ENCODE measurements at regions not wholly inside any gene's neighbourhood (a gene's known extent, or its start where the extent isn't known, plus 50 kb on each side); places are given as distances from the start of the nearest gene placed in this dataset.
"Not testable (repeated sequence)": the region's sequence is repeated elsewhere in the genome, so short reads cannot be mapped to it uniquely, and the experiment has no call there.

GRCh38 chr1:104028416-104029035 lies 278.8 kb downstream of the AMY1C start:
- no peak for DNase-seq

GRCh38 chr1:104029456-104029970 lies 279.8 kb downstream of the AMY1C start:
- DNase-seq: no peak

GRCh38 chr1:104056786-104057185 lies 307.1 kb downstream of the AMY1C start:
- no peak for DNase-seq

- not testable (repeated sequence) for DNase-seq
Observed at GRCh38 chr1:104057219-104057898, 307.7 kb downstream of the AMY1C start.

GRCh38 chr1:104061637-104062036 lies 311.9 kb downstream of the AMY1C start:
- not testable (repeated sequence) for DNase-seq

GRCh38 chr1:104064399-104064798 lies 314.7 kb downstream of the AMY1C start:
- no peak for DNase-seq

GRCh38 chr1:104072915-104073371 lies 323.2 kb downstream of the AMY1C start:
- DNase-seq: no peak

- DNase-seq: no peak
Observed at GRCh38 chr1:104073463-104073902, 323.8 kb downstream of the AMY1C start.

GRCh38 chr1:104082221-104082620 lies 332.5 kb downstream of the AMY1C start:
- no peak for DNase-seq

GRCh38 chr1:104084380-104084779 lies 334.7 kb downstream of the AMY1C start:
- DNase-seq: no peak

GRCh38 chr1:104092698-104093097 lies 343.0 kb downstream of the AMY1C start:
- DNase-seq: no peak

GRCh38 chr1:104098837-104099236 lies 349.1 kb downstream of the AMY1C start:
- DNase-seq: no peak

- DNase-seq: no peak
Observed at GRCh38 chr1:104100115-104100514, 350.4 kb downstream of the AMY1C start.

GRCh38 chr1:104105465-104105864 lies 355.8 kb downstream of the AMY1C start:
- DNase-seq: no peak

GRCh38 chr1:104120525-104120924 lies 370.8 kb downstream of the AMY1C start:
- DNase-seq: no peak

- no peak for DNase-seq
Observed at GRCh38 chr1:104121271-104121670, 371.6 kb downstream of the AMY1C start.

GRCh38 chr1:104125266-104125665 lies 375.6 kb downstream of the AMY1C start:
- DNase-seq: no peak

- DNase-seq: no peak
Observed at GRCh38 chr1:104125970-104126369, 376.3 kb downstream of the AMY1C start.

- no peak for DNase-seq
Observed at GRCh38 chr1:104132382-104132973, 382.8 kb downstream of the AMY1C start.

- not testable (repeated sequence) for DNase-seq
Observed at GRCh38 chr1:104135036-104135435, 385.3 kb downstream of the AMY1C start.

- no peak for DNase-seq
Observed at GRCh38 chr1:104136621-104137020, 386.9 kb downstream of the AMY1C start.

- DNase-seq: no peak
Observed at GRCh38 chr1:104156738-104157137, 407.0 kb downstream of the AMY1C start.

- DNase-seq: no peak
Observed at GRCh38 chr1:104163912-104164476, 414.3 kb downstream of the AMY1C start.

- no peak for DNase-seq
Observed at GRCh38 chr1:104172243-104172681, 422.6 kb downstream of the AMY1C start.

Measured in DMS 273 treated with DMSO at 0.1 percent for 48 hours (cell line).